Lower leg skin (tissue), 3 donors: ENCODE measurements at regions not wholly inside any gene's neighbourhood (a gene's known extent, or its start where the extent isn't known, plus 50 kb on each side); places are given as distances from the start of the nearest gene placed in this dataset.

Experiments
- POLR2A ChIP-seq, 2 donors: fragments of 450-650 bp; IDR thresholded peaks; one replicate each; pipeline ENCODE4 v1.6.1; 2016 to 2017; ENCODE audit warnings: antibody characterized with exemption in 2 of 2, mild to moderate bottlenecking in 1 of 2, moderate library complexity in 1 of 2
- TF ChIP-seq, protein P1 (sequence below), 3 donors: fragments of 450-650 bp; IDR thresholded peaks; one replicate each; pipeline ENCODE4 v1.5.1; 2016; ENCODE audit warnings: antibody characterized with exemption in 3 of 3, mild to moderate bottlenecking in 3 of 3, moderate library complexity in 2 of 3

- TF ChIP-seq, protein P1, sequence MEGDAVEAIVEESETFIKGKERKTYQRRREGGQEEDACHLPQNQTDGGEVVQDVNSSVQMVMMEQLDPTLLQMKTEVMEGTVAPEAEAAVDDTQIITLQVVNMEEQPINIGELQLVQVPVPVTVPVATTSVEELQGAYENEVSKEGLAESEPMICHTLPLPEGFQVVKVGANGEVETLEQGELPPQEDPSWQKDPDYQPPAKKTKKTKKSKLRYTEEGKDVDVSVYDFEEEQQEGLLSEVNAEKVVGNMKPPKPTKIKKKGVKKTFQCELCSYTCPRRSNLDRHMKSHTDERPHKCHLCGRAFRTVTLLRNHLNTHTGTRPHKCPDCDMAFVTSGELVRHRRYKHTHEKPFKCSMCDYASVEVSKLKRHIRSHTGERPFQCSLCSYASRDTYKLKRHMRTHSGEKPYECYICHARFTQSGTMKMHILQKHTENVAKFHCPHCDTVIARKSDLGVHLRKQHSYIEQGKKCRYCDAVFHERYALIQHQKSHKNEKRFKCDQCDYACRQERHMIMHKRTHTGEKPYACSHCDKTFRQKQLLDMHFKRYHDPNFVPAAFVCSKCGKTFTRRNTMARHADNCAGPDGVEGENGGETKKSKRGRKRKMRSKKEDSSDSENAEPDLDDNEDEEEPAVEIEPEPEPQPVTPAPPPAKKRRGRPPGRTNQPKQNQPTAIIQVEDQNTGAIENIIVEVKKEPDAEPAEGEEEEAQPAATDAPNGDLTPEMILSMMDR (IDR thresholded peaks at IDR 0.05): no peak
- TF ChIP-seq POLR2A (IDR thresholded peaks at IDR 0.05): no peak
Observed at GRCh38 chr5:159713254-159713653, 203.0 kb upstream of the ADRA1B start.
